ENCODE measurements at regions not wholly inside any gene's neighbourhood (a gene's known extent, or its start where the extent isn't known, plus 50 kb on each side); places are given as distances from the start of the nearest gene placed in this dataset.

DNA sequence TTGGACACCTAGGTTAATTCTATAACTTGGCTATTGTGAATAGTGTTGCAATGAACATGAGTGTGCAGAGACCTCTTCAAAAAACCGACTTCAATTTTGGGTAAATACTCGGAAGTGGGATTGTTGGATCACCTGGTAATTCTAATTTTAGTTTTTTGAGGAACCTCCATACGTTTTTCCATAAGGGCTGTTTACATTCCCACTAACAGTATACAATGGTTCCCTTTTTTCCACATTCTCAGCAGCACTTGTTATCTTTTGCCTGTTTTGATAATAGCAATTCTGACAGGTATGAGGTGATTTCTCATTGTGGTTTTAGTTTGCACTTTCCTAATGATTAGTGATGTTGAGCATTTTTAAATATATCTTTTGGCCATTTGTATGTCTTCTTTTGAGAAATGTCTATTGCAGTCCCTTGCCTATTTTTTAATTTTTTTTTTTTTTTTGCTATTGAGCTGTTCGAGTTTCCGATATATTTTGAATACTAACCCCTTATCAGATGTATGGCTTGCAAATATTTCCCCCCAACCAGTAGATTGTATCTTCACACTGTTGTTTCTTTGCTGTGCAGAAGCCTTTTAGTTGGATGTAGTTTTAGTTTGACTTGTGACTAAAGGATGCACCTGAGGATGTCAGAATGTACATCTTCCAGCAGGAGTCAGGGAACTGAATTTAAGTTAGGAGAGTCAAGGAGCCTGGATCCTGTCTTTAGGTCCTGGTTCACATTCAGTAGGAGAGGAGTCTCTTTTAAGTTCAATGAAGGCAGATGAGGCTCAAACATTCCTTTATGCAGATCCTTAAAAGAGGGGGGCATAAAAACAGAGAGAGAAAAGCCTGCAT is 120.0 kb downstream of the S1PR1 start:
- TF ChIP-seq POLR2A (IDR thresholded peaks at IDR 0.05), result no peak
- TF ChIP-seq, protein P1, sequence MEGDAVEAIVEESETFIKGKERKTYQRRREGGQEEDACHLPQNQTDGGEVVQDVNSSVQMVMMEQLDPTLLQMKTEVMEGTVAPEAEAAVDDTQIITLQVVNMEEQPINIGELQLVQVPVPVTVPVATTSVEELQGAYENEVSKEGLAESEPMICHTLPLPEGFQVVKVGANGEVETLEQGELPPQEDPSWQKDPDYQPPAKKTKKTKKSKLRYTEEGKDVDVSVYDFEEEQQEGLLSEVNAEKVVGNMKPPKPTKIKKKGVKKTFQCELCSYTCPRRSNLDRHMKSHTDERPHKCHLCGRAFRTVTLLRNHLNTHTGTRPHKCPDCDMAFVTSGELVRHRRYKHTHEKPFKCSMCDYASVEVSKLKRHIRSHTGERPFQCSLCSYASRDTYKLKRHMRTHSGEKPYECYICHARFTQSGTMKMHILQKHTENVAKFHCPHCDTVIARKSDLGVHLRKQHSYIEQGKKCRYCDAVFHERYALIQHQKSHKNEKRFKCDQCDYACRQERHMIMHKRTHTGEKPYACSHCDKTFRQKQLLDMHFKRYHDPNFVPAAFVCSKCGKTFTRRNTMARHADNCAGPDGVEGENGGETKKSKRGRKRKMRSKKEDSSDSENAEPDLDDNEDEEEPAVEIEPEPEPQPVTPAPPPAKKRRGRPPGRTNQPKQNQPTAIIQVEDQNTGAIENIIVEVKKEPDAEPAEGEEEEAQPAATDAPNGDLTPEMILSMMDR (IDR thresholded peaks at IDR 0.05), result no peak
- Histone ChIP-seq H3K27ac (no peak overlapping the region), H3K4me1 (no peaks in the 10 kb centered on the region), H3K9me3 (no peaks in the 10 kb centered on the region), H3K4me3 (no peak overlapping the region), H3K27me3 (no peaks in the 10 kb centered on the region), H3K36me3 (ENCODE audit: low read depth, missing control alignments) (no peaks in the 10 kb centered on the region)
- intact Hi-C loops (cut with DNase I; ENCODE audit: low total_unique reads), result no loop called here
- DNase-seq, result no peak
- WGBS, 2 donors, result 77 to 82% methylated on average over 5 of the region's 5 CpGs

DNA sequence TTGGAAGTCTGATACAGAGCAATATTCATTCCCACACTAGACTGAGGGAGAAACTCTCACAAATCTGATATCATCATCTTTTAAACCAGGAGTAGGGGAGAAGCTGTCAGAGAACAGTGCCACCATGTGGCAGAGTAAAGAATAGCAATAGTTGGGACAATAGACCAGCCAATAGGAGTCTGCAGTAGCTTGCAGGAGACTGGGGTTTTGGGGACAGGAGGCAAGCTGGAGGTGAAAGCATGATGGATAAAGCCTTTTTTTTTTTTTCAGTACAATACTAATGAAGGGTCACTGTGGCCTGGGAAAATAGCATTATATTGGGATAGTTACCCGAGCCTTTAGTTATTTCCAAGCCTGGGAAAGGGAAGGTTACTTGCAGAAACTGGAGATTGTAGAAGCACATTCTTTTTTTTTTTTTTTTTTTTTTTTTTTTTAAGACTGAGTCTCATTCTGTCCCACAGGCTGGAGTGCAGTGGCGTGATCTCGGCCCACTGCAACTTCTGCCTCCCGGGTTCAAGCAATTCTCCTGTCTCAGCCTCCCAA is 120.7 kb downstream of the S1PR1 start:
- Histone ChIP-seq H3K4me1 (no peaks in the 10 kb centered on the region), H3K27me3 (no peaks in the 10 kb centered on the region), H3K9me3 (no peaks in the 10 kb centered on the region), H3K36me3 (ENCODE audit: low read depth, missing control alignments) (no peaks in the 10 kb centered on the region), H3K4me3 (no peak overlapping the region), H3K27ac (no peak overlapping the region)
- TF ChIP-seq POLR2A (IDR thresholded peaks at IDR 0.05), result no peak
- TF ChIP-seq, protein P1 (IDR thresholded peaks at IDR 0.05), result peak; percentile 57 to 83 (median 69)
- DNase-seq, result peak; percentile 78
- intact Hi-C loops (cut with DNase I; ENCODE audit: low total_unique reads), result no loop called here
- WGBS, 2 donors, result 56 to 65% methylated on average over 4 of the region's 4 CpGs

DNA sequence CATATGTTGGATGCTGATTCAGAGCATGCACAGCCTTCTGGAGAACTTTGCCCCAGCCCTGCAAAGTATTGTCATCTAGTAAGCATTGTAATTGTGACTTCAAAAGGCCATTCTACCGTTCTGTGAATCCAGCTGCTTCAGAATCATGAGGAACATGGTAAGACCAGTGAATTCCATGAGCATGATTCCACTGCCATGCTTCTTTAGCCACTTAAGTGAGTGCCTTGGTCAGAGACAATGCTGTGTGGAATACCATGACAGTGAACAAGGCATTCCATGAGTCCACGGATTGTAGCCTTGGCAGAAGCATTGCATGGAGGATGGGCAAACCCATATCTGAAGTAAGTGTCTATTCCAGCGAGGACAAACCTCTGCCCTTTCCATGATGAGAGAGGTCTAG is 123.7 kb downstream of the S1PR1 start:
- H3K27me3 ChIP-seq, result no peaks in the 10 kb centered on the region
- intact Hi-C loops (cut with DNase I; ENCODE audit: low total_unique reads), result no loop called here
- DNase-seq, result no peak
- no peak overlapping the region for H3K27ac ChIP-seq
- H3K36me3 ChIP-seq (ENCODE audit: low read depth, missing control alignments), result no peaks in the 10 kb centered on the region
- H3K4me1 ChIP-seq, result no peaks in the 10 kb centered on the region
- WGBS, 2 donors, result 88 to 89% methylated on average over 2 to 3 of the region's 3 CpGs
- no peaks in the 10 kb centered on the region for H3K9me3 ChIP-seq
- no peak overlapping the region for H3K4me3 ChIP-seq
- TF ChIP-seq, protein P1 (IDR thresholded peaks at IDR 0.05), result no peak
- no peak for TF ChIP-seq POLR2A (IDR thresholded peaks at IDR 0.05)

DNA sequence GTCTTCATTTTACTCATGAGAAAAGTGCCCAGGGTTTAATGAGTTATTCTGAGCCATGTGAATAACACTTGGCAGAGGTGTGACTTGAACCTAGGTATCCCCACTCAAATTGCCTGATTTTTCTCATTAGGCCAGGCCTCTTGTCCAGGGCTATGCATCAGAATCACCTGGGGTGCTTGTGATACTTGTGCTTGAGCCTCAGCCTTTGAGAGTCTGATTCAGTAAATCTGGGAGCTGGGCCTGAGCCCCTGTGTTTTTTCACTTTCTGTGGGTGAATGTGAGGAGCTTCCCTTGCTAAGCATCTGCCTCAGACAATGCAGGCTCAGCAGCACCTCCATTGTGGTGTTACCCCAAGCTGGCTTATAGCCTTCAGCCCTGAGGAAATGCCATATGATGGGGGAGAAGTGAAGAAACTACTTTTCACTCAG is 127.1 kb downstream of the S1PR1 start:
- no peaks in the 10 kb centered on the region for H3K36me3 ChIP-seq (ENCODE audit: low read depth, missing control alignments)
- no peak for TF ChIP-seq POLR2A (IDR thresholded peaks at IDR 0.05)
- TF ChIP-seq, protein P1 (IDR thresholded peaks at IDR 0.05), result no peak
- no peak overlapping the region for H3K4me3 ChIP-seq
- no peaks in the 10 kb centered on the region for H3K9me3 ChIP-seq
- no peak for DNase-seq
- no peak overlapping the region for H3K27ac ChIP-seq
- no peaks in the 10 kb centered on the region for H3K4me1 ChIP-seq
- no peaks in the 10 kb centered on the region for H3K27me3 ChIP-seq
- intact Hi-C loops (cut with DNase I; ENCODE audit: low total_unique reads), result no loop called here
